ENCODE measurements at regions not wholly inside any gene's neighbourhood (a gene's known extent, or its start where the extent isn't known, plus 50 kb on each side); places are given as distances from the start of the nearest gene placed in this dataset.

DNA sequence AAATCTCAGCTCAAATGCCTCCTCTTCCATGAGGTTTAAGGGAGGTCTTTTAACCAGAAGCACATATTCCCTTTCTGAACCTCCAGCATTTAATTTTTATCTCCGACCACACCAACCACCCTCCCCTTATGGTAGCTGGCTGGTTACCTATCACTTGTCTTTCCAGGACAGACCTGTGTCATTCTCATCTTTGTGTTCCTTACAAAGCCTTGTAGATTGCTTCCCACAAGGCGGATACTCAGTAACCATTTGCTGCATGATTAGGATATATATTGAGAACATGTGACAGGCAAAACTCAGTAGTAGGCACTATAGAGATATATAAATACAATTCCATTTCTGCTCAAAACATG lies 119.5 kb downstream of the RPL22L1 start:
- no peak for TF ChIP-seq CTCF (IDR thresholded peaks at IDR 0.05; ENCODE audit: unreplicated experiment)
- H3K9me3 Mint-ChIP-seq (ENCODE audit: unreplicated experiment), result no peaks in the 10 kb centered on the region
- no peaks in the 10 kb centered on the region for H3K27me3 Mint-ChIP-seq (ENCODE audit: unreplicated experiment)
- no peak overlapping the region for H3K27ac Mint-ChIP-seq (ENCODE audit: unreplicated experiment)
- no peak overlapping the region for H3K4me3 Mint-ChIP-seq (ENCODE audit: unreplicated experiment)
- DNase-seq (ENCODE audit: low spot score), result no peak
- H3K36me3 Mint-ChIP-seq (ENCODE audit: low read depth, unreplicated experiment), result no peaks in the 10 kb centered on the region
- no peaks in the 10 kb centered on the region for H3K4me1 Mint-ChIP-seq (ENCODE audit: unreplicated experiment)

DNA sequence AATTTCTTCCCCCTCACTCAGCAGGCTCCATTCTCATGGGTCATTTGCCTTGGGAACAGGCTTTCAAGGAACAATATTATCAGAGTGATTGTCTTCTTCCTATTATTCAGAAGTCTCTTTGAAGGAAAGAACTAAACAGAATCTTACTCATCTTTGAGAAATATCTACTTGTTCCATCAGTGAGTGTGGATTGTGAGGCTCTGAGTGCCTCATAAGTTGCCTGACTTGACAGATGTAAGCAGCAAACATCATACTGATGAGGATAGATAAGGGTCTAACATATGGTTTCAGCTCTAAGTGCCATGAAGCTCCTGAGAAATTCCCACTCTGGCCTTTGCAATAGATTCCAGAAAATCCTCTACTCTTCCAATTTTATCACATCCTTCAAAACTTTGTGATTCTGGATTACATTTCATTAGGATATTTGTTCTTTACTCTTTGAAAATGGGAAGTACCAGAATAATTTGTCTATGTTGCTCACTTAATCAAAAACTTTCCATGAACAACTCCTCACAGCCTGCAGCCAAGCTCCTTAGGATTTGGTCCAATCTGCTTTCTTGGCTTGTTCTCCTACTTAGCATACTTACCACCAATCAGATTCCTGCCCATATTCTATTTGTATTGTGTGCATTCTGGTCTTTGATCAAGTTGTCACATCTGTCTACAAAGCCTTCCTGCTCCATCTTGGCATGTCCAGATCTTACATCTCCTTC lies 120.1 kb downstream of the RPL22L1 start:
- no peaks in the 10 kb centered on the region for H3K4me1 Mint-ChIP-seq (ENCODE audit: unreplicated experiment)
- no peaks in the 10 kb centered on the region for H3K27me3 Mint-ChIP-seq (ENCODE audit: unreplicated experiment)
- no peak for DNase-seq (ENCODE audit: low spot score)
- no peaks in the 10 kb centered on the region for H3K36me3 Mint-ChIP-seq (ENCODE audit: low read depth, unreplicated experiment)
- no peak overlapping the region for H3K4me3 Mint-ChIP-seq (ENCODE audit: unreplicated experiment)
- TF ChIP-seq CTCF (IDR thresholded peaks at IDR 0.05; ENCODE audit: unreplicated experiment), result no peak
- H3K9me3 Mint-ChIP-seq (ENCODE audit: unreplicated experiment), result no peaks in the 10 kb centered on the region
- H3K27ac Mint-ChIP-seq (ENCODE audit: unreplicated experiment), result no peak overlapping the region

- no peak overlapping the region for H3K27ac Mint-ChIP-seq (ENCODE audit: unreplicated experiment)
- TF ChIP-seq CTCF (IDR thresholded peaks at IDR 0.05; ENCODE audit: unreplicated experiment), result no peak
- no peaks in the 10 kb centered on the region for H3K27me3 Mint-ChIP-seq (ENCODE audit: unreplicated experiment)
- H3K36me3 Mint-ChIP-seq (ENCODE audit: low read depth, unreplicated experiment), result no peaks in the 10 kb centered on the region
- no peak overlapping the region for H3K4me3 Mint-ChIP-seq (ENCODE audit: unreplicated experiment)
- no peaks in the 10 kb centered on the region for H3K9me3 Mint-ChIP-seq (ENCODE audit: unreplicated experiment)
- DNase-seq (ENCODE audit: low spot score), result no peak
- H3K4me1 Mint-ChIP-seq (ENCODE audit: unreplicated experiment), result no peaks in the 10 kb centered on the region
Measured at GRCh38 chr3:170749185-170749584, 120.8 kb downstream of the RPL22L1 start.

- Mint-ChIP-seq H3K27ac (ENCODE audit: unreplicated experiment) (no peak overlapping the region), H3K4me3 (ENCODE audit: unreplicated experiment) (no peak overlapping the region), H3K36me3 (ENCODE audit: low read depth, unreplicated experiment) (no peaks in the 10 kb centered on the region), H3K27me3 (ENCODE audit: unreplicated experiment) (no peaks in the 10 kb centered on the region), H3K4me1 (ENCODE audit: unreplicated experiment) (peaks cover 2% of the 10 kb centered on the region), H3K9me3 (ENCODE audit: unreplicated experiment) (no peaks in the 10 kb centered on the region)
- TF ChIP-seq CTCF (IDR thresholded peaks at IDR 0.05; ENCODE audit: unreplicated experiment), result no peak
- no peak for DNase-seq (ENCODE audit: low spot score)
Measured at GRCh38 chr3:170746175-170746942, 123.6 kb downstream of the RPL22L1 start.

DNA sequence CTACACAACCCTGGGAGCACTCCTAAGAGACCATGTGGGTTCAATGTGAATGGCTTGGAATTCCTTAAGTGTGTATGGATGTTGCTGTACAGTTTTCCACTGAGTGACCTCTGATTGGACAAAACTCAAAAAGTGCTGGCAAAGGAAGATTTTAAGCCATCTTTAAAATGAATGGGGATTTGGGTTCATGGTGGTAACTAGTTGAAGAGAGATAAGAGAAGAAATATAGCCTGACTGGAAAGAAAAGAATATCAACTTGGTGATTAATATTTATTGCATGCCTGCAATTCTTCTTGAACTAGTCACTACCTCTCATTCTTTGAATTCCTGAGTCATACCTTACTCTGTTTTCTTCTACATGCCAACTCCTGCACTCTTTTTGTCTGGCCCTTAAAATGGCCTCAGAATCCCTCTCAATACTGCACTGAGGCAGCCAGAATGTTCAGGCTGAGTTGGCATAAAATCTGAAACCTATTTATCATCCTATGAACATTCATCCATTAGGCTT lies 124.7 kb downstream of the RPL22L1 start:
- H3K27ac Mint-ChIP-seq (ENCODE audit: unreplicated experiment), result no peak overlapping the region

More for the DNA sequence above, 124.7 kb downstream of the RPL22L1 start:
- Mint-ChIP-seq H3K36me3 (ENCODE audit: low read depth, unreplicated experiment) (no peaks in the 10 kb centered on the region), H3K27me3 (ENCODE audit: unreplicated experiment) (no peaks in the 10 kb centered on the region), H3K4me1 (ENCODE audit: unreplicated experiment) (peaks cover 11% of the 10 kb centered on the region), H3K4me3 (ENCODE audit: unreplicated experiment) (no peak overlapping the region), H3K9me3 (ENCODE audit: unreplicated experiment) (no peaks in the 10 kb centered on the region)
- no peak for DNase-seq (ENCODE audit: low spot score)
- no peak for TF ChIP-seq CTCF (IDR thresholded peaks at IDR 0.05; ENCODE audit: unreplicated experiment)

All from endothelial cell (in vitro differentiated cells).